ENCODE measurements at regions not wholly inside any gene's neighbourhood (a gene's known extent, or its start where the extent isn't known, plus 50 kb on each side); places are given as distances from the start of the nearest gene placed in this dataset.
"Not testable (repeated sequence)": the region's sequence is repeated elsewhere in the genome, so short reads cannot be mapped to it uniquely, and the experiment has no call there.

DNA sequence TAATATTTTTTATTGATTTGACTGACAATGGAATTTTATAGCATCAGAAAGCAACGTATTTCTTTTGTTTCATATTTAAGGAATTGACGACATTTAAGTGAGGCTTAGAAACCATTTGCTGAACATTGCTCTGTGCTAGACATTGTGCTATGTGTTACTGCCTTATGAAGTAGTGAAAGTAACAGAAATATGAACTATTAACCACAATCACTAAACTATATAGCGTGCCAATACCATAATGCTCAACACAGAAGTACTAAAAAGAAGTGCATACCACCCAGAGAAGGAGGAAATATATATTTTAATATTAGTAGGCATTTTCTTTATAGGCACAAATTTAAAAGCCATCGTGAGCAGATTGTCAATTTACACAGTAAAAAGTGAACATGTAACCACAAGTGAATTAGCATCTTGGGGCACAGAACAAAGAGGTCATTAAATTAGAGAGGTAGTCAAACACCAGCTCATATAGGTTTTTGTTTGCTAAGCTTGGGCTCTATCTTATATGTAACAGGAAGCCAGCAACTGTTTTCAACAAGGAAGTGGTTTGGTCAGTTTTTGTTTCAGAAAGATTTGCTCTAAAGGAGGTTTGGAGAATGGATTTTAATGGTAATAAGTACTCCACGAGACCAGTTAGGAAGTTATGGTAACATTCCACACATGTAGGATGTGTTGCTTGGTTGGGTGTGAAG is 270.7 kb downstream of the GRXCR1 start (continued):
- TF ChIP-seq, protein P1, sequence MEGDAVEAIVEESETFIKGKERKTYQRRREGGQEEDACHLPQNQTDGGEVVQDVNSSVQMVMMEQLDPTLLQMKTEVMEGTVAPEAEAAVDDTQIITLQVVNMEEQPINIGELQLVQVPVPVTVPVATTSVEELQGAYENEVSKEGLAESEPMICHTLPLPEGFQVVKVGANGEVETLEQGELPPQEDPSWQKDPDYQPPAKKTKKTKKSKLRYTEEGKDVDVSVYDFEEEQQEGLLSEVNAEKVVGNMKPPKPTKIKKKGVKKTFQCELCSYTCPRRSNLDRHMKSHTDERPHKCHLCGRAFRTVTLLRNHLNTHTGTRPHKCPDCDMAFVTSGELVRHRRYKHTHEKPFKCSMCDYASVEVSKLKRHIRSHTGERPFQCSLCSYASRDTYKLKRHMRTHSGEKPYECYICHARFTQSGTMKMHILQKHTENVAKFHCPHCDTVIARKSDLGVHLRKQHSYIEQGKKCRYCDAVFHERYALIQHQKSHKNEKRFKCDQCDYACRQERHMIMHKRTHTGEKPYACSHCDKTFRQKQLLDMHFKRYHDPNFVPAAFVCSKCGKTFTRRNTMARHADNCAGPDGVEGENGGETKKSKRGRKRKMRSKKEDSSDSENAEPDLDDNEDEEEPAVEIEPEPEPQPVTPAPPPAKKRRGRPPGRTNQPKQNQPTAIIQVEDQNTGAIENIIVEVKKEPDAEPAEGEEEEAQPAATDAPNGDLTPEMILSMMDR (conservative IDR thresholded peaks at IDR 0.05; ENCODE audit: low read depth in 2 of 2), result no peak
- TF ChIP-seq ZNF114 (CRISPR knock-in tag; IDR thresholded peaks at IDR 0.05) (no peak), ZNF331 (CRISPR knock-in tag; IDR thresholded peaks at IDR 0.05; ENCODE audit: low read depth) (no peak), EZH2 (IDR thresholded peaks at IDR 0.05; ENCODE audit: low read depth, unreplicated experiment) (no peak), CREB1 (CRISPR knock-in tag; IDR thresholded peaks at IDR 0.05; ENCODE audit: low read depth) (no peak), STAT1 (IDR thresholded peaks at IDR 0.05; ENCODE audit: unreplicated experiment) (no peak), ETS1 (IDR thresholded peaks at IDR 0.05) (no peak), POLR2AphosphoS5 (IDR thresholded peaks at IDR 0.05; ENCODE audit: low read depth) (no peak), EZH2phosphoT487 (IDR thresholded peaks at IDR 0.05; ENCODE audit: unreplicated experiment) (no peak)

GRCh38 chr4:43189741-43190140 is 297.2 kb downstream of the GRXCR1 start:
- no peak for DNase-seq (ENCODE audit: low spot score)
- H3K4me3 Mint-ChIP-seq, result no peak overlapping the region
- H3K27me3 Mint-ChIP-seq (ENCODE audit: insufficient read depth, low read depth, poor library complexity), result no peaks in the 10 kb centered on the region
- Histone ChIP-seq H4K20me1 (replicated peaks; ENCODE audit: insufficient read depth) (no peaks in the 10 kb centered on the region), H3K4me2 (no peak overlapping the region), H3K36me3 (ENCODE audit: insufficient read depth) (no peaks in the 10 kb centered on the region), H3K9me2 (ENCODE audit: insufficient read depth) (no peaks in the 10 kb centered on the region), H3F3A (replicated peaks; ENCODE audit: low read depth) (no peaks in the 10 kb centered on the region), H3K4me3 (no peak overlapping the region), H3K27ac (ENCODE audit: low read depth) (no peak overlapping the region), H3K79me2 (replicated peaks; ENCODE audit: insufficient read depth) (no peaks in the 10 kb centered on the region), H3K27me3 (ENCODE audit: insufficient read depth) (no peaks in the 10 kb centered on the region), H2AFZ (no peak overlapping the region), H3K4me1 (ENCODE audit: insufficient read depth) (no peaks in the 10 kb centered on the region)
- TF ChIP-seq CREB1 (CRISPR knock-in tag; IDR thresholded peaks at IDR 0.05; ENCODE audit: low read depth) (no peak), EZH2 (IDR thresholded peaks at IDR 0.05; ENCODE audit: low read depth, unreplicated experiment) (no peak), REST (IDR thresholded peaks at IDR 0.05; ENCODE audit: unreplicated experiment) (no peak), ZNF114 (CRISPR knock-in tag; IDR thresholded peaks at IDR 0.05) (no peak), NANOG (IDR thresholded peaks at IDR 0.05; ENCODE audit: borderline replicate concordance) (no peak), JUNB (IDR thresholded peaks at IDR 0.05; ENCODE audit: unreplicated experiment) (no peak)
- H3K9me3 Mint-ChIP-seq, result no peaks in the 10 kb centered on the region
- ATAC-seq, result no peak
- H3K4me1 Mint-ChIP-seq, result no peaks in the 10 kb centered on the region
- H3K27ac Mint-ChIP-seq, result no peak overlapping the region
- H3K36me3 Mint-ChIP-seq (ENCODE audit: low read depth), result no peaks in the 10 kb centered on the region

DNA sequence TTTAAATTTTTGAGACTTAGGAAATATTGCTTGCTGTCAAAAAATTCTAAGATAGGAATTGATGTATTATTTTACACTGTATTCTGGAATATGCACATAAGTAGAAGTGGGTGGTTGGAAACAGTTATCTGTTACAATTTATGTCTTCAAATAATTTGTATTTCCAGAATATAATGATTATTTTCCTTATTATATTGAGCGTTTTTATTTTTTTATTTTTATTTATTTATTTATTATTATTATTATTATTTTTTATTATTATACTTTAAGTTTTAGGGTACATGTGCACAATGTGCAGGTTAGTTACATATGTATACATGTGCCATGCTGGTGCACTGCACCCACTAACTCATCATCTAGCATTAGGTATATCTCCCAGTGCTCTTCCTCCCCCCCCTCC is 320.1 kb downstream of the GRXCR1 start:
- not testable (repeated sequence) for H3K4me1 Mint-ChIP-seq; H3K9me3 Mint-ChIP-seq; H3K27me3 ChIP-seq (ENCODE audit: insufficient read depth); ATAC-seq; H4K20me1 ChIP-seq (replicated peaks; ENCODE audit: insufficient read depth); H3K4me3 Mint-ChIP-seq; H3K9me2 ChIP-seq (ENCODE audit: insufficient read depth); H3K36me3 Mint-ChIP-seq (ENCODE audit: low read depth); H2AFZ ChIP-seq; H3K27ac Mint-ChIP-seq; H3K4me2 ChIP-seq; H3K36me3 ChIP-seq (ENCODE audit: insufficient read depth); H3K4me1 ChIP-seq (ENCODE audit: insufficient read depth); H3K27ac ChIP-seq (ENCODE audit: low read depth); H3F3A ChIP-seq (replicated peaks; ENCODE audit: low read depth); H3K79me2 ChIP-seq (replicated peaks; ENCODE audit: insufficient read depth); H3K4me3 ChIP-seq; H3K27me3 Mint-ChIP-seq (ENCODE audit: insufficient read depth, low read depth, poor library complexity); DNase-seq (ENCODE audit: low spot score)

Measured in GM23338 (cell line).